GM12874 (cell line): ENCODE measurements at regions not wholly inside any gene's neighbourhood (a gene's known extent, or its start where the extent isn't known, plus 50 kb on each side); places are given as distances from the start of the nearest gene placed in this dataset.

Source experiments
- TF ChIP-seq, protein P1 (sequence below): IDR thresholded peaks from 2 replicates; pipeline ENCODE4 v1.5.1; 2011; ENCODE audit warnings: low read depth, mild to moderate bottlenecking, control low read depth, low read length, moderate library complexity; ENCODE audit not compliant: insufficient read depth

DNA sequence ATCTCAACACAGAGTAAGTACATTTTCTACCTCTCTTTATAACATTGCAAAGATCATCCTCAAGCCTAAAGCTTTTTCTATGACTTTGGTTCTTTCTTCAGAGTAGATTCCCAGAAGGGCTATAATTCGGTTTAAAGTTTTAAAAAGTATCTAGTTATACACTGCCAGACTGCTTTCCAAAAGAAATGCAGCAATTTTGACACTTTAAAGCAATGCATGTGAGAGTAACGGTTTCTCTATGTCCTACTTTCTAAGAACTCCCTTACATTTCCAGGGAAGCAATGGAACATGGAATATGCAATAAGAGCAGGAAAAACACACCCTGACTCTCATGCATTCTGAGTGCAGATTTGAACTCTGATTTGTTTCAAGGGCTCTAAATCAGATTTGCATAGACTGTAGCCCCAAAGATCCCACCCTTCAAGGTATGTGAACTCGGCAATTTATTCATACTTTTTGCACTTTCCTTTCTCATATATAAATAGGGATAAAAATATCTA is 331.6 kb downstream of the HHIPL2 start:
- TF ChIP-seq, protein P1, sequence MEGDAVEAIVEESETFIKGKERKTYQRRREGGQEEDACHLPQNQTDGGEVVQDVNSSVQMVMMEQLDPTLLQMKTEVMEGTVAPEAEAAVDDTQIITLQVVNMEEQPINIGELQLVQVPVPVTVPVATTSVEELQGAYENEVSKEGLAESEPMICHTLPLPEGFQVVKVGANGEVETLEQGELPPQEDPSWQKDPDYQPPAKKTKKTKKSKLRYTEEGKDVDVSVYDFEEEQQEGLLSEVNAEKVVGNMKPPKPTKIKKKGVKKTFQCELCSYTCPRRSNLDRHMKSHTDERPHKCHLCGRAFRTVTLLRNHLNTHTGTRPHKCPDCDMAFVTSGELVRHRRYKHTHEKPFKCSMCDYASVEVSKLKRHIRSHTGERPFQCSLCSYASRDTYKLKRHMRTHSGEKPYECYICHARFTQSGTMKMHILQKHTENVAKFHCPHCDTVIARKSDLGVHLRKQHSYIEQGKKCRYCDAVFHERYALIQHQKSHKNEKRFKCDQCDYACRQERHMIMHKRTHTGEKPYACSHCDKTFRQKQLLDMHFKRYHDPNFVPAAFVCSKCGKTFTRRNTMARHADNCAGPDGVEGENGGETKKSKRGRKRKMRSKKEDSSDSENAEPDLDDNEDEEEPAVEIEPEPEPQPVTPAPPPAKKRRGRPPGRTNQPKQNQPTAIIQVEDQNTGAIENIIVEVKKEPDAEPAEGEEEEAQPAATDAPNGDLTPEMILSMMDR: no peak

DNA sequence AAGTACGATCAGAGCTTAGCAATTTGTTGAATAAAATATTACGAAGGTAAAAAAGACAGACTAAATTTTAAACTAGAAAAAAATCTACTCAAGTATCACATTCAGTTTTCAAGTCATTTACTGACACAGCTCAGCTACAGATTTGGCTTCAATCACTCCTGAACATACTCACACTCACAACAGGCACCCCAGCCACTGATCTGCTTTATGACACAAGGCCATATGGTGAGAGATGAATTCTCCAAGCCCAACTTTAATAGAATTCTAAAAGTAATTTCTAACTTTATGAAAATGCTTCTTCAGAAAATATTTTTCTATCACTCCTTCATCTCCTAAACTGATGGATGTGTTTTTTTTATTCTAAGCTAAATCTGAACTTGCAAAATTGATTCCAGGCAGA is 337.1 kb downstream of the HHIPL2 start:
- TF ChIP-seq, protein P1: no peak

DNA sequence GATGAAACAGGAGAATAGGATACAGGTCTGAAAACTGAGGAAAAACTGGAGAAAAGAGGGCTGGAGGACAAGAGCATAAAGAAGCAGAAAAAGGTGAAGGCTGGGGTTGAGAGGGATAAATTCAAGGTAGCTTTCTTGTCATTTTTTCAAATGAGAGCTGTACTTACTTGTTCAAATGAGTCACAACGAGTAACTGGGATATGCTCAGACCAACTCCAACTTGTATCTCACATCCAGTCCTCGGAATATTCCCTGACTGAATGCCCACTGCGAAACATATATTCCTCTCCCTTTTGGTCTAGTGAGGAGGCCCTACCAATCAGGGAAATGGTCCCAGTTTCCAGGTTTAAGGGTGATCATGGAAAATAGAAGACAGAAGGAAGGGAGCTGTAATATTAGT is 343.4 kb downstream of the HHIPL2 start:
- TF ChIP-seq, protein P1: no peak

DNA sequence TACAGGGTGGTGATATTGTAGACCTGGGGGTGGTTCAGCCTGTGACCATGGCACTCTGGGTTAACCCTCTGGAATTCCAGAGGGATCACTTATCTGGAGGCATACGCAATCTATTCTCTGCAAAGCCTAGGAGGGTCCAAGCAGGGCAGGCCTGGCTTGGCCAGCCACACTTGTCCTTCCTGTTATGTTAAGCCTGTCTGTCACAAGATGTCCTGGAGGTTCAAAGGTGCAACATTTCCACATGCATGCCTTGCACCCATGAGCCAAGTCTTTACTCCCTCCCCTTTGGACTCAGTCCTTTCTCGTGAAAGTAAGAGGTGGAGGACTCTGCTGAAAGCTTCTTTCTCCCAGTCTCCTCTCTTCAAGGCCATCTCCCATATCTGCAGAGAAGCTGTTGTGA is 345.1 kb downstream of the HHIPL2 start:
- TF ChIP-seq, protein P1: no peak

DNA sequence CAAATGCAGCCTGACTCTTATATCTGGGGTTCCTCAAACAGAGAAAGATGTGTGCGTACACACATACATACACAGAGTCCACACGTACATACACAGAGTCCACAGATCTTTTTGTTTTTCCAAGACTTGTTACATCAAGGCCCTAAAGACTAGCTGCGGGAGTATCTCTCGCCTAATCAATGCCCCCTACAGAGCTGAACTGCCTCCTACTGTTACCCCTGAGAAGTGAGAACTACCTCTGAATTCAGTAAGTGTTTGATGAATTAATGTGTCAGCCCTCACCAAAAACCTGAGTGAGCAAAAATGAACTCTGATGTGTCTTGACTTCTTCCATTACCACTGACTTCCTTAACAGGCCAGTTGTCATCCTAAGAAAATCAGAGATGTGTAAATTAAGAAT is 351.2 kb downstream of the HHIPL2 start:
- TF ChIP-seq, protein P1: no peak

DNA sequence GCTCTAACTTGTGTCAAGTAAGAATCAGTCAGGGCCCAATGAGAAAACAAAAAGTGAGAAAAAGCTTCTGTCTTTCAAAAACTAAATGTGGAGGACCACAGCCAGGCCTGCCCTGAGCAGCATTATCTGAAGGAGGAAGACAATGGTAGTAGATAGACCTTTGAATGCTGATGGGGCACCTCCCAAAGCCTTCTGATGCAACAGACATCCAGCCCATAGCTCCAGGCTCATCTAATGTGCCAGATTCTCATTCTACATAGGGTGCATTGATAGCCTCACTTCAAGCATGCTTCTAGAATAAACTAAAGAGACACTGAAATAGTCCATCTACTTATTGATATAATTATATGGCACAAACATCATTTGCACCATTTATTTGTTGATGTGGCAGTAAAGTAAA is 351.6 kb downstream of the HHIPL2 start:
- TF ChIP-seq, protein P1: no peak

DNA sequence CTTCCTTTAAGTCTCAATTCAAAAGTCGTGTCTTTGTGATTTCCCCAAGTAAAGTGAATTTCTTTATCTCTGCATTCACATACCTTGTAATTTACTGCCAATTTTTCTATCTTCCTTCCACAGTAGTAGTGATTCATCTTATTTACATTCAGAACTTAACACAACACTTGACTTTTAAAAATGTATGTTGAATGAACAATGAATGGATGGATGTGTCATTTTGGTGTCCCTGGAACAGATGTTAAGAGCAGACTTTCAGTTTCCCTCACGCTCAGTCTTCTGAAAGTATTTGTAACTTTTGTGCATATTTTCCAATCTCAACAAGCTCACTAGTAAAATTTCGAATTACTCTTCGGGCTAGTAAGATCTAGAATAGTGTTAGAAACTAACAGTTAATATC is 352.0 kb downstream of the HHIPL2 start:
- TF ChIP-seq, protein P1: no peak
